ENCODE measurements at regions not wholly inside any gene's neighbourhood (a gene's known extent, or its start where the extent isn't known, plus 50 kb on each side); places are given as distances from the start of the nearest gene placed in this dataset.

DNA sequence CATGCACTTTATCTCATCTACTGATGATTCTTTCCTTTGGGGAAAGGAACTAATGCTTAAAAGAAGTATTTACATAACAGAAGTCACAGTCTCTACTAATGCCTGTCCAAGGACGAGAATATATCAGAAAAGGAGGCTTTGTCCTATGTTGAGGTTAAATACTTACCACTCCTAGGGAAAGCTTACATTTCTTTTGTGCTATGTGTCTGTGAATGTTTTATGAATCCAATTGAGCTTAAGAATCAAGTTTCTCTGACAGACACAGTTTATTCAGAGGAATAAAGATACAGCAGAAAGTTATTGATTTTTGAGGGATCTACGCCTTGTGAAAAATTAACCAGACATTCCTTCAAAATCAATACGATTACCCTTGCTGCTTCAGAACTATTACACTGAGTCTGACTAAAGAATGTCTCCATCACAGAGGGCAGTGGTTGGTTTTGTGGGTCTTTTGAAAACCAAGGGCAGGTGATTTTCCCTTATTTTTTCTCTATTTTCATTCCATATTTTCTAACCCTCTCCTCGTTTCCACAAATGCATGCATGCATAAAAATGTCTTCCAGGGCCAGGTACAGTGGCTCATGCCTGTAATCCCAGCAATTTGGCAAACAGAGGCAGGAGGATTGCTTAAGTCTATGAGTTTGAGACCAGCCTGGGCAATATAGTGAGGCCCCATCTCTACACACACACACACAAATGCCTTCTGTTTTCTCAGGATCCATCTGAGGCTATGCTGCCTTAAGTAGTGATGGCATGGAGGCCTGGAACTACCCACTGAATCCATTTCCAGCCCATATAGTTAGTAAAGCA is 1095.1 kb downstream of the GALC start:
- H3K4me2 ChIP-seq (ENCODE audit: insufficient read depth, low read length): no peak overlapping the region
- no TSS peak for BruUV-seq (replicated peaks)
- H3K9me3 ChIP-seq (replicated peaks; ENCODE audit: control insufficient read depth, insufficient read depth, low read length): no peaks in the 10 kb centered on the region
- no peaks in the 10 kb centered on the region for H3K36me3 ChIP-seq (ENCODE audit: control insufficient read depth in 2 of 2, extremely low read depth in 1 of 2, insufficient read depth in 2 of 2, low read length in 2 of 2)
- intact Hi-C loops (cut with micrococcal nuclease) (no loop called here), dilution Hi-C loops (cut with MboI; ENCODE audit: extremely low pct_ligation_motif_present, low sequenced_read_pairs) (no loop called here)
- no peak overlapping the region for H2AFZ ChIP-seq (ENCODE audit: low read depth, low read length)
- H3K4me1 ChIP-seq (ENCODE audit: control insufficient read depth, extremely low read depth, insufficient read depth, low read length): no peaks in the 10 kb centered on the region
- ChIA-PET POLR2A (no interaction called here), CTCF (no interaction called here)
- H3K79me2 ChIP-seq (ENCODE audit: control insufficient read depth, insufficient read depth, low read length): no peaks in the 10 kb centered on the region
- TF ChIP-seq, protein P1, sequence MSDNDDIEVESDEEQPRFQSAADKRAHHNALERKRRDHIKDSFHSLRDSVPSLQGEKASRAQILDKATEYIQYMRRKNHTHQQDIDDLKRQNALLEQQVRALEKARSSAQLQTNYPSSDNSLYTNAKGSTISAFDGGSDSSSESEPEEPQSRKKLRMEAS (IDR thresholded peaks at IDR 0.05; ENCODE audit: insufficient read depth, insufficient read length): no peak
- TF ChIP-seq GATA2 (IDR thresholded peaks at IDR 0.05; ENCODE audit: insufficient read depth, insufficient read length, low read depth, low read length) (no peak), JUN (IDR thresholded peaks at IDR 0.05; ENCODE audit: borderline replicate concordance, insufficient read depth, insufficient read length, low read depth) (no peak), POLR2AphosphoS5 (IDR thresholded peaks at IDR 0.05; ENCODE audit: insufficient read depth, low read depth, low read length) (no peak), MYC (IDR thresholded peaks at IDR 0.05; ENCODE audit: low read depth, low read length) (no peak), POLR2A (IDR thresholded peaks at IDR 0.05; ENCODE audit: low read depth, low read length) (no peak)
- TF ChIP-seq, protein P2, sequence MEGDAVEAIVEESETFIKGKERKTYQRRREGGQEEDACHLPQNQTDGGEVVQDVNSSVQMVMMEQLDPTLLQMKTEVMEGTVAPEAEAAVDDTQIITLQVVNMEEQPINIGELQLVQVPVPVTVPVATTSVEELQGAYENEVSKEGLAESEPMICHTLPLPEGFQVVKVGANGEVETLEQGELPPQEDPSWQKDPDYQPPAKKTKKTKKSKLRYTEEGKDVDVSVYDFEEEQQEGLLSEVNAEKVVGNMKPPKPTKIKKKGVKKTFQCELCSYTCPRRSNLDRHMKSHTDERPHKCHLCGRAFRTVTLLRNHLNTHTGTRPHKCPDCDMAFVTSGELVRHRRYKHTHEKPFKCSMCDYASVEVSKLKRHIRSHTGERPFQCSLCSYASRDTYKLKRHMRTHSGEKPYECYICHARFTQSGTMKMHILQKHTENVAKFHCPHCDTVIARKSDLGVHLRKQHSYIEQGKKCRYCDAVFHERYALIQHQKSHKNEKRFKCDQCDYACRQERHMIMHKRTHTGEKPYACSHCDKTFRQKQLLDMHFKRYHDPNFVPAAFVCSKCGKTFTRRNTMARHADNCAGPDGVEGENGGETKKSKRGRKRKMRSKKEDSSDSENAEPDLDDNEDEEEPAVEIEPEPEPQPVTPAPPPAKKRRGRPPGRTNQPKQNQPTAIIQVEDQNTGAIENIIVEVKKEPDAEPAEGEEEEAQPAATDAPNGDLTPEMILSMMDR (IDR thresholded peaks at IDR 0.05; ENCODE audit: extremely low read depth in 1 of 2, insufficient read depth in 1 of 2, low read depth in 1 of 2, low read length in 2 of 2): no peak
- H3K4me3 ChIP-seq (replicated peaks in 1 of 3; ENCODE audit: insufficient read depth in 1 of 3, low read depth in 1 of 3, low read length in 3 of 3): no peak overlapping the region
- H3K27ac ChIP-seq (ENCODE audit: insufficient read depth, low read depth, low read length): no peak overlapping the region
- no peak overlapping the region for H3K9ac ChIP-seq (replicated peaks; ENCODE audit: extremely low read depth, insufficient read depth, low read length)
- H3K9me1 ChIP-seq (replicated peaks; ENCODE audit: control insufficient read depth, extremely low read depth, insufficient read depth, low read length): no peaks in the 10 kb centered on the region
- no peak for FAIRE-seq
- H3K27me3 ChIP-seq (ENCODE audit: control insufficient read depth in 2 of 2, insufficient read depth in 2 of 2, low read length in 2 of 2): no peaks in the 10 kb centered on the region
- no peaks in the 10 kb centered on the region for H4K20me1 ChIP-seq (replicated peaks; ENCODE audit: control insufficient read depth, extremely low read depth, insufficient read depth, low read length)
- DNase-seq (ENCODE audit: low read depth, low spot score): no peak
